ENCODE measurements at regions not wholly inside any gene's neighbourhood (a gene's known extent, or its start where the extent isn't known, plus 50 kb on each side); places are given as distances from the start of the nearest gene placed in this dataset.

- Histone ChIP-seq H3K27me3 (ENCODE audit: control insufficient read depth in 3 of 3, insufficient read depth in 3 of 3, low read length in 3 of 3) (no peaks in the 10 kb centered on the region), H3K9me3 (ENCODE audit: control insufficient read depth in 2 of 2, insufficient read depth in 1 of 2, low read depth in 1 of 2, low read length in 1 of 2) (peaks cover 0 to 2% of the 10 kb centered on the region in 2 donors), H3K4me3 (ENCODE audit: low read depth in 1 of 3, low read length in 3 of 3) (no peak overlapping the region), H3K36me3 (ENCODE audit: control insufficient read depth in 3 of 3, insufficient read depth in 2 of 3, low read depth in 1 of 3, low read length in 3 of 3) (no peaks in the 10 kb centered on the region), H3K27ac (ENCODE audit: low read depth in 1 of 3, low read length in 2 of 3) (no peak overlapping the region), H3K4me1 (ENCODE audit: control insufficient read depth in 3 of 3, insufficient read depth in 2 of 3, low read depth in 1 of 3, low read length in 2 of 3) (no peaks in the 10 kb centered on the region)
- DNase-seq (no peak), FAIRE-seq (no peak)
Observed at GRCh38 chr21:21605521-21605920, 607.3 kb downstream of the NCAM2 start.

DNA sequence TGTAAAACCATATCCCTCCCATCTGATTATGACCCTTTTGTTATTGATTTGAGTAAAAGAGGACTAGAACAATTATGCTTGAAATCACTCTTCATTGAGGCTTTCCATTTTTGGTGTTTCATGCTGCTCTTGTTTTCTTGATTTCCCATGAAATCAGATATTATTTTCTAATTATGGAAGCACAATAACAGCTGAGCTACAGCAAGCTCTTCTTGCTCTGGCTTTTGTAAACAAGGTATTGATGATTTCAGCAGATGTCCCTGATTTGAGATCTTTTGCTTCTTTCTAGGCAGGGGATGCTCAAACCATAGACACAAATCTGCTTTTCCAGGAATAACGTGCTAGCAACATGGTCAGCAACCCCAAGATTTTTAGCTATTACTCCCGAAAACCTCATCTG, 607.8 kb downstream of the NCAM2 start:
- DNase-seq (no peak), FAIRE-seq (no peak)
- H3K9me3 ChIP-seq (ENCODE audit: control insufficient read depth in 2 of 2, insufficient read depth in 1 of 2, low read depth in 1 of 2, low read length in 1 of 2), result peaks cover 0 to 2% of the 10 kb centered on the region in 2 donors
- H3K27ac ChIP-seq (ENCODE audit: low read depth in 1 of 3, low read length in 2 of 3), result no peak overlapping the region
- 50 to 80% (median 60%) methylated on average over 2 of the region's 2 CpGs for WGBS, 3 donors
- H3K4me1 ChIP-seq (ENCODE audit: control insufficient read depth in 3 of 3, insufficient read depth in 2 of 3, low read depth in 1 of 3, low read length in 2 of 3), result no peaks in the 10 kb centered on the region
- no peaks in the 10 kb centered on the region for H3K36me3 ChIP-seq (ENCODE audit: control insufficient read depth in 3 of 3, insufficient read depth in 2 of 3, low read depth in 1 of 3, low read length in 3 of 3)
- H3K27me3 ChIP-seq (ENCODE audit: control insufficient read depth in 3 of 3, insufficient read depth in 3 of 3, low read length in 3 of 3), result no peaks in the 10 kb centered on the region
- no peak overlapping the region for H3K4me3 ChIP-seq (ENCODE audit: low read depth in 1 of 3, low read length in 3 of 3)

- Histone ChIP-seq H3K27ac (ENCODE audit: low read depth in 1 of 3, low read length in 2 of 3) (no peak overlapping the region), H3K27me3 (ENCODE audit: control insufficient read depth in 3 of 3, insufficient read depth in 3 of 3, low read length in 3 of 3) (no peaks in the 10 kb centered on the region), H3K36me3 (ENCODE audit: control insufficient read depth in 3 of 3, insufficient read depth in 2 of 3, low read depth in 1 of 3, low read length in 3 of 3) (no peaks in the 10 kb centered on the region), H3K4me3 (ENCODE audit: low read depth in 1 of 3, low read length in 3 of 3) (no peak overlapping the region), H3K4me1 (ENCODE audit: control insufficient read depth in 3 of 3, insufficient read depth in 2 of 3, low read depth in 1 of 3, low read length in 2 of 3) (no peaks in the 10 kb centered on the region), H3K9me3 (ENCODE audit: control insufficient read depth in 2 of 2, insufficient read depth in 1 of 2, low read depth in 1 of 2, low read length in 1 of 2) (no peaks in the 10 kb centered on the region)
- WGBS, 3 donors, result 57 to 71% (median 58%) methylated on average over 3 of the region's 3 CpGs
- DNase-seq (no peak), FAIRE-seq (no peak)
Observed at GRCh38 chr21:21612466-21612865, 614.3 kb downstream of the NCAM2 start.

DNA sequence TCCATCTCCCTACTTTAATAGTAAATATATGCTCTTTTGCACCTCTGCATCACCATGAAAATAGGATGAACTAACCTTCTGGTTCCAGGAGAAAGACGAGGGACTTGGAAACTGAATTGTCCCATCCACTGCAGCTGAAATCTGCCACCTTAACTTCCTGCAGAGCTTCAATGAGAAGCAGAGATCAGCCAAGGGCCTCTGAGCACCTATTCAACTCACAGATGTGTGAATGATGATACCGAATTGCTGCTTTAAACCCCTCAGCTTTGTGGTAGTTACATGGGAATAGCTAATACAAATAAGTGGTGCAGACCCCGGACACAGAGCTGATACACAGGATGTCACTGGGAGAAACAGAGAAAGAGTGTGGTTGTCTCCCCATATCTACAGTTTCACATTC, 616.8 kb downstream of the NCAM2 start:
- H3K4me1 ChIP-seq (ENCODE audit: control insufficient read depth in 3 of 3, insufficient read depth in 2 of 3, low read depth in 1 of 3, low read length in 2 of 3), result no peaks in the 10 kb centered on the region
- no peaks in the 10 kb centered on the region for H3K36me3 ChIP-seq (ENCODE audit: control insufficient read depth in 3 of 3, insufficient read depth in 2 of 3, low read depth in 1 of 3, low read length in 3 of 3)
- no peaks in the 10 kb centered on the region for H3K27me3 ChIP-seq (ENCODE audit: control insufficient read depth in 3 of 3, insufficient read depth in 3 of 3, low read length in 3 of 3)
- H3K27ac ChIP-seq (ENCODE audit: low read depth in 1 of 3, low read length in 2 of 3), result no peak overlapping the region
- 67 to 75% (median 74%) methylated on average over 3 of the region's 3 CpGs for WGBS, 3 donors
- FAIRE-seq (no peak), DNase-seq (no peak)
- no peaks in the 10 kb centered on the region for H3K9me3 ChIP-seq (ENCODE audit: control insufficient read depth in 2 of 2, insufficient read depth in 1 of 2, low read depth in 1 of 2, low read length in 1 of 2)
- no peak overlapping the region for H3K4me3 ChIP-seq (ENCODE audit: low read depth in 1 of 3, low read length in 3 of 3)

DNA sequence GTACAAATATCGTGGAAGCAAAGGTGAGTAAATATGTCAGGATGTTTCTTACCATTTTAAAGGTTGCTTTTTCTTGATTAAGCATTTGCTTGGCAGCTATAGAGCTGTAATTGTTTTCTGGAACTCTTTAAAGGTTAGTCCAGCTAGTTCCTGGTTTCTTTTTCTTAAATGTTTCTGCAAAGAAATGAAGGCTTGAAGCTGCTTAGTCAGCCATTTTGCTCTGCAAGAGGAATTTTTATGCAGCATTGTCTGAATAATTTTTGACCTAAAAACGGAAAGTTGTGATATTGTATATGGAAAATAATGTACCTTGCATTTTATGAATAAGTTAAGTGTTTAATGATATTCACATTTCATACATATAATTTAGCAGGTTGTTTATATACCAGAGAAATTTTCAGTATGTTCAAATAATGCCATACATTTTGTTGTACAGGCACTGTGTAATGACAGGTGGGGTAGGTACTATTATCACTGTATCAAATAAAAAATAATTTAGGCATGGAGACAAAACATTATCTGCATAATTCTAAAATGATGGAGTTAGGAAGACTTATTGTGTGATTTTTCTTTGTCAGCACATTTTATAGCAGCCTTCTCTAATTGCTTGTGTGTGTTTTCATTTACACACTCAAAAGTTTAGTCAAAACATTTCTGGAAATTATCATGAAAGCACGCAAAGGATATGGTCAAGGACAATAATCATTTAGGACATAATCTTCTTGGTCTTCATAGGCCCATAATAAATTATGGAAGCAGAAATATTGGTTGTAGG, 624.4 kb downstream of the NCAM2 start:
- FAIRE-seq (no peak), DNase-seq (no peak)
- H3K36me3 ChIP-seq (ENCODE audit: control insufficient read depth in 3 of 3, insufficient read depth in 2 of 3, low read depth in 1 of 3, low read length in 3 of 3), result no peaks in the 10 kb centered on the region
- H3K9me3 ChIP-seq (ENCODE audit: control insufficient read depth in 2 of 2, insufficient read depth in 1 of 2, low read depth in 1 of 2, low read length in 1 of 2), result no peaks in the 10 kb centered on the region
- no peaks in the 10 kb centered on the region for H3K27me3 ChIP-seq (ENCODE audit: control insufficient read depth in 3 of 3, insufficient read depth in 3 of 3, low read length in 3 of 3)
- no peak overlapping the region for H3K27ac ChIP-seq (ENCODE audit: low read depth in 1 of 3, low read length in 2 of 3)
- H3K4me3 ChIP-seq (ENCODE audit: low read depth in 1 of 3, low read length in 3 of 3), result no peak overlapping the region
- WGBS, 3 donors, result 65 to 72% (median 70%) methylated on average over 3 of the region's 3 CpGs
- peaks cover 0 to 9% (median 0%) of the 10 kb centered on the region in 3 donors for H3K4me1 ChIP-seq (ENCODE audit: control insufficient read depth in 3 of 3, insufficient read depth in 2 of 3, low read depth in 1 of 3, low read length in 2 of 3)

GRCh38 chr21:21624674-21625073, 626.5 kb downstream of the NCAM2 start:
- no peak overlapping the region for H3K4me3 ChIP-seq (ENCODE audit: low read depth in 1 of 3, low read length in 3 of 3)
- no peak for FAIRE-seq
- peaks cover 0 to 9% (median 0%) of the 10 kb centered on the region in 3 donors for H3K4me1 ChIP-seq (ENCODE audit: control insufficient read depth in 3 of 3, insufficient read depth in 2 of 3, low read depth in 1 of 3, low read length in 2 of 3)
- H3K9me3 ChIP-seq (ENCODE audit: control insufficient read depth in 2 of 2, insufficient read depth in 1 of 2, low read depth in 1 of 2, low read length in 1 of 2), result no peaks in the 10 kb centered on the region
- H3K27me3 ChIP-seq (ENCODE audit: control insufficient read depth in 3 of 3, insufficient read depth in 3 of 3, low read length in 3 of 3), result no peaks in the 10 kb centered on the region
- H3K36me3 ChIP-seq (ENCODE audit: control insufficient read depth in 3 of 3, insufficient read depth in 2 of 3, low read depth in 1 of 3, low read length in 3 of 3), result no peaks in the 10 kb centered on the region
- H3K27ac ChIP-seq (ENCODE audit: low read depth in 1 of 3, low read length in 2 of 3), result no peak overlapping the region
- peak; percentile 1 to 42 for DNase-seq
- WGBS, 3 donors, result 13 to 48% (median 18%) methylated on average over 1 of the region's 1 CpG

DNA sequence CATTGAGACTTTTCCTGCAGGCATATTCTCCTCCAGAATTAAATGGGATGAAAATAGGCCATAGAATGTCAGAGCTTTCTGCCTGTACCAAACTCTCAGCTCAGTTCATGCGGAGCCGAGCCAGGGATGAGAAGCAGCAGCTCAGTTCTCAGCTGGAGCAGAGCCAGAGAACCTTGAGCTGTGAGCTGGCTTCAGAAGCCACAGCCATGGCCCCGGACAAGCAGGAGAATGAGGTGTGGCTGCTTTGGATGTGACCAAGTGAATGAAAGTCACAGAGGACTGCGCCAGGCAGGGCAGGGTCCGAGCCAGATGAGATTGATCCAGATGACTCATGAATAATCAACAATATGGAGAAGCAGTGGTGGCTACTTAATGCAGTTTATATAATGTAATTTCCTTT, 633.8 kb downstream of the NCAM2 start:
- no peaks in the 10 kb centered on the region for H3K36me3 ChIP-seq (ENCODE audit: control insufficient read depth in 3 of 3, insufficient read depth in 2 of 3, low read depth in 1 of 3, low read length in 3 of 3)
- WGBS, 3 donors, result 37 to 66% (median 51%) methylated on average over 5 of the region's 5 CpGs
- no peaks in the 10 kb centered on the region for H3K4me1 ChIP-seq (ENCODE audit: control insufficient read depth in 3 of 3, insufficient read depth in 2 of 3, low read depth in 1 of 3, low read length in 2 of 3)
- no peak for FAIRE-seq
- H3K27me3 ChIP-seq (ENCODE audit: control insufficient read depth in 3 of 3, insufficient read depth in 3 of 3, low read length in 3 of 3), result no peaks in the 10 kb centered on the region
- DNase-seq, result peak in 1 of 2 donors; percentile 10
- peaks cover 0 to 8% of the 10 kb centered on the region in 2 donors for H3K9me3 ChIP-seq (ENCODE audit: control insufficient read depth in 2 of 2, insufficient read depth in 1 of 2, low read depth in 1 of 2, low read length in 1 of 2)
- H3K4me3 ChIP-seq (ENCODE audit: low read depth in 1 of 3, low read length in 3 of 3), result no peak overlapping the region
- no peak overlapping the region for H3K27ac ChIP-seq (ENCODE audit: low read depth in 1 of 3, low read length in 2 of 3)

DNA sequence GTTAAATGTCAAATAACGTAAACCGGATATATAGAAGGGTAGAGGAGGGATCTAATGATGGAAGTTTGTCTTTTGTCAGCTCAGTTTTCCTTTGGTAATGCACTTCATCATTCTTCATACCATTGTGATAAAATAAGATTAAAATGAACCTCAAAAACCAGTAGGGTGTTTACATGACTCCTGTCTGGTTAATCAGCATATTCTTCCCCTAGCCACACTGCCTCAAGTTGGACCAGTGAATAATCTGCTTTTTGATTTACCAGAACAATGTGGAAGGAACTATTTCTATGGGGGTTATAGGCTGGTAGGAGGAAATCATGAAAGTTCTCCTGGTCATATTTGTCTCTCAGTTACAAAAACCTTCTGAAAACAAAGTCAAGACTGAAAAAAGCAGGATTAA, 634.7 kb downstream of the NCAM2 start:
- H3K4me3 ChIP-seq (ENCODE audit: low read depth in 1 of 3, low read length in 3 of 3), result no peak overlapping the region
- no peak for FAIRE-seq
- no peaks in the 10 kb centered on the region for H3K36me3 ChIP-seq (ENCODE audit: control insufficient read depth in 3 of 3, insufficient read depth in 2 of 3, low read depth in 1 of 3, low read length in 3 of 3)
- no peak overlapping the region for H3K27ac ChIP-seq (ENCODE audit: low read depth in 1 of 3, low read length in 2 of 3)
- H3K27me3 ChIP-seq (ENCODE audit: control insufficient read depth in 3 of 3, insufficient read depth in 3 of 3, low read length in 3 of 3), result no peaks in the 10 kb centered on the region
- WGBS, 3 donors, result 85 to 93% (median 87%) methylated on average over 2 of the region's 2 CpGs
- H3K9me3 ChIP-seq (ENCODE audit: control insufficient read depth in 2 of 2, insufficient read depth in 1 of 2, low read depth in 1 of 2, low read length in 1 of 2), result peaks cover 0 to 8% of the 10 kb centered on the region in 2 donors
- no peak for DNase-seq
- no peaks in the 10 kb centered on the region for H3K4me1 ChIP-seq (ENCODE audit: control insufficient read depth in 3 of 3, insufficient read depth in 2 of 3, low read depth in 1 of 3, low read length in 2 of 3)

DNA sequence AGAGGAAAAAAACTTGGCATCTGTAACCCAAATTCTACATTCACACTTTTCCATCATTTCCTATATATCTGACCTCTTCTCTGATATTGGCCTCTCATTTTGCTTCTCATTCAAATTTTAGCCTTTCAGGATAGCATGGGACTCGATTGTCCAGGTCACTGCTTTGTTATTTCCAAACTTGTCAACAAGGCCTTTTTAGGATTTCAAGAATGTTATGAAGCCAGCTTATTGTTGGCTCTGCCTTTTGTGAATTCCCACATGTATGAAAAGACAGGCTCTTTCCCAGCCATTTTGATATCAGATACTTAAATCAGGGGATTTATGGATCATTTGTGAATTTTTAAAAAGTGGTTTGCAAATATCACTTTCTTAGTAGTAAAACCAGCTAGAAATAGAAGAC, 663.5 kb downstream of the NCAM2 start:
- 48 to 63% (median 50%) methylated on average over 1 of the region's 1 CpG for WGBS, 3 donors
- Histone ChIP-seq H3K27me3 (ENCODE audit: control insufficient read depth in 3 of 3, insufficient read depth in 3 of 3, low read length in 3 of 3) (no peaks in the 10 kb centered on the region), H3K27ac (ENCODE audit: low read depth in 1 of 3, low read length in 2 of 3) (no peak overlapping the region), H3K36me3 (ENCODE audit: control insufficient read depth in 3 of 3, insufficient read depth in 2 of 3, low read depth in 1 of 3, low read length in 3 of 3) (no peaks in the 10 kb centered on the region), H3K4me1 (ENCODE audit: control insufficient read depth in 3 of 3, insufficient read depth in 2 of 3, low read depth in 1 of 3, low read length in 2 of 3) (no peaks in the 10 kb centered on the region), H3K4me3 (ENCODE audit: low read depth in 1 of 3, low read length in 3 of 3) (no peak overlapping the region), H3K9me3 (ENCODE audit: control insufficient read depth in 2 of 2, insufficient read depth in 1 of 2, low read depth in 1 of 2, low read length in 1 of 2) (no peaks in the 10 kb centered on the region)
- DNase-seq (no peak), FAIRE-seq (no peak)

Measured in small intestine (tissue), 7 donors.